HG03108 (cell line): ENCODE measurements at regions not wholly inside any gene's neighbourhood (a gene's known extent, or its start where the extent isn't known, plus 50 kb on each side); places are given as distances from the start of the nearest gene placed in this dataset.

ENCODE experiments used
- ATAC-seq: cut with Tn5 transposase; IDR thresholded peaks from one replicate; pipeline ENCODE4 v1.9.1; 2021; ENCODE audit warnings: moderate library complexity; ENCODE audit not compliant: unreplicated experiment

GRCh38 chr10:128879030-128879429 is 588.0 kb upstream of the MGMT start:
- ATAC-seq, result no peak

GRCh38 chr10:128879441-128880140 is 587.5 kb upstream of the MGMT start:
- ATAC-seq, result no peak

GRCh38 chr10:128880159-128880725 is 586.8 kb upstream of the MGMT start:
- no peak for ATAC-seq

GRCh38 chr10:128881086-128881485 is 586.0 kb upstream of the MGMT start:
- no peak for ATAC-seq

GRCh38 chr10:128883231-128884032 is 583.6 kb upstream of the MGMT start:
- no peak for ATAC-seq

- ATAC-seq, result no peak
Observed at GRCh38 chr10:128884033-128884425, 583.0 kb upstream of the MGMT start.

- no peak for ATAC-seq
Observed at GRCh38 chr10:128884496-128885072, 582.5 kb upstream of the MGMT start.

- no peak for ATAC-seq
Observed at GRCh38 chr10:128885573-128886555, 581.2 kb upstream of the MGMT start.

GRCh38 chr10:128887856-128888255 is 579.2 kb upstream of the MGMT start:
- no peak for ATAC-seq

- no peak for ATAC-seq
Observed at GRCh38 chr10:128892005-128892404, 575.0 kb upstream of the MGMT start.

- no peak for ATAC-seq
Observed at GRCh38 chr10:128894641-128895040, 572.4 kb upstream of the MGMT start.

GRCh38 chr10:128895473-128895872 is 571.6 kb upstream of the MGMT start:
- no peak for ATAC-seq

- ATAC-seq, result no peak
Observed at GRCh38 chr10:128896116-128896795, 570.8 kb upstream of the MGMT start.

GRCh38 chr10:128896963-128897362 is 570.1 kb upstream of the MGMT start:
- ATAC-seq, result no peak

GRCh38 chr10:128897401-128898129 is 569.5 kb upstream of the MGMT start:
- ATAC-seq, result no peak

GRCh38 chr10:128898133-128898915 is 568.7 kb upstream of the MGMT start:
- ATAC-seq, result no peak

- ATAC-seq, result no peak
Observed at GRCh38 chr10:128898916-128899195, 568.2 kb upstream of the MGMT start.

- ATAC-seq, result no peak
Observed at GRCh38 chr10:128900456-128900855, 566.6 kb upstream of the MGMT start.

GRCh38 chr10:128901236-128901635 is 565.8 kb upstream of the MGMT start:
- ATAC-seq, result no peak
